ENCODE measurements at regions not wholly inside any gene's neighbourhood (a gene's known extent, or its start where the extent isn't known, plus 50 kb on each side); places are given as distances from the start of the nearest gene placed in this dataset.

DNA sequence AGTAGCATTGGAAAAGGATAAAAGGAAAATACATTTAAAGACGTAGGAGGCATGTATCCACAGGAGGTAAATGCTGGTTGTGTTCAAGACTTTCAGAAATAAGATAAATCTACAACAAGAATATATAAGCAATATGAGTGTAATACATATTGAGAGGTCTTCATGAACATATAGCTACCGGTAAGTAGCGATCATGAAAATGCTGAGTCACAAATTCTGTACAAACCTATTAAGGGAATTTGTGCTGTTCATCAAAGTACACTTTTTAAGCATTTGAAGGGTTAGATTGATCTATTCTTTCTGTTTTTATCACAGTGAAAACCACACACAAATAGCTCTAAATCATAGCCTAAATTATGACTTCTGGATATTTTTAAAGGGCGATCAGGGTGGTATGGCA lies 173.1 kb upstream of the NYAP2 start:
- Histone ChIP-seq H4K20me1 (ENCODE audit: insufficient read depth, low read length) (no peaks in the 10 kb centered on the region), H3K27ac (ENCODE audit: low read depth, low read length, poor library complexity, severe bottlenecking) (no peak overlapping the region), H3F3A (ENCODE audit: insufficient read depth, low read length) (no peaks in the 10 kb centered on the region), H3K4me1 (ENCODE audit: insufficient read depth, low read length, severe bottlenecking) (no peaks in the 10 kb centered on the region), H3K9ac (ENCODE audit: low read length) (no peak overlapping the region), H3K79me2 (ENCODE audit: insufficient read depth, low read length) (no peaks in the 10 kb centered on the region), H3K9me3 (ENCODE audit: low read length) (no peaks in the 10 kb centered on the region), H3K4me3 (ENCODE audit: low read depth, low read length, poor library complexity, severe bottlenecking) (no peak overlapping the region), H3K36me3 (ENCODE audit: insufficient read depth, low read length) (no peaks in the 10 kb centered on the region), H3K27me3 (ENCODE audit: insufficient read depth, low read length) (no peaks in the 10 kb centered on the region), H2AFZ (ENCODE audit: low read length) (no peak overlapping the region), H3K9me2 (ENCODE audit: low read depth, low read length) (no peaks in the 10 kb centered on the region), H3K4me2 (ENCODE audit: low read length) (no peak overlapping the region)
- TF ChIP-seq, protein P1, sequence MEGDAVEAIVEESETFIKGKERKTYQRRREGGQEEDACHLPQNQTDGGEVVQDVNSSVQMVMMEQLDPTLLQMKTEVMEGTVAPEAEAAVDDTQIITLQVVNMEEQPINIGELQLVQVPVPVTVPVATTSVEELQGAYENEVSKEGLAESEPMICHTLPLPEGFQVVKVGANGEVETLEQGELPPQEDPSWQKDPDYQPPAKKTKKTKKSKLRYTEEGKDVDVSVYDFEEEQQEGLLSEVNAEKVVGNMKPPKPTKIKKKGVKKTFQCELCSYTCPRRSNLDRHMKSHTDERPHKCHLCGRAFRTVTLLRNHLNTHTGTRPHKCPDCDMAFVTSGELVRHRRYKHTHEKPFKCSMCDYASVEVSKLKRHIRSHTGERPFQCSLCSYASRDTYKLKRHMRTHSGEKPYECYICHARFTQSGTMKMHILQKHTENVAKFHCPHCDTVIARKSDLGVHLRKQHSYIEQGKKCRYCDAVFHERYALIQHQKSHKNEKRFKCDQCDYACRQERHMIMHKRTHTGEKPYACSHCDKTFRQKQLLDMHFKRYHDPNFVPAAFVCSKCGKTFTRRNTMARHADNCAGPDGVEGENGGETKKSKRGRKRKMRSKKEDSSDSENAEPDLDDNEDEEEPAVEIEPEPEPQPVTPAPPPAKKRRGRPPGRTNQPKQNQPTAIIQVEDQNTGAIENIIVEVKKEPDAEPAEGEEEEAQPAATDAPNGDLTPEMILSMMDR (IDR thresholded peaks at IDR 0.05; ENCODE audit: low read length) = no peak
- no peak for TF ChIP-seq EZH2 (IDR thresholded peaks at IDR 0.05; ENCODE audit: borderline replicate concordance, low read length)

DNA sequence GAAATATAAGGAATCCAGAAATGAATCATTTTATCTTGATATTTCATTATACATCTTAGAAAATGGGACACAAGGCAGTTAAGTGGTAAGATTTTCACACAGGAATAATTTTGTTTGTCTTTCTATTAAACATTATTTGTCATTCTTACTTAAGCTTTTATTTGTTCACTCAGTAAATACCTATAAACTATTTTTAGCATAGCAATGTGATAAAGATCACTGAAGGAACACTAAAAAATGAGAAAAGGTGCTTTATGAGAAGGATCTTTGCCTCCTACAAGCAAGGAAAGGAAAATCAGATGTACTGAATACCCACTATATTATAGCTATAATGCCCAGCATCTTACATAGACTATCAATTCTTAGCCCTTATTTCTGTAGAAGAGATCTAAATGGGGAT lies 176.2 kb upstream of the NYAP2 start:
- no peaks in the 10 kb centered on the region for H3K4me1 ChIP-seq (ENCODE audit: insufficient read depth, low read length, severe bottlenecking)
- H3K4me2 ChIP-seq (ENCODE audit: low read length) = no peak overlapping the region
- no peaks in the 10 kb centered on the region for H3K9me2 ChIP-seq (ENCODE audit: low read depth, low read length)
- H3K9ac ChIP-seq (ENCODE audit: low read length) = no peak overlapping the region
- no peaks in the 10 kb centered on the region for H4K20me1 ChIP-seq (ENCODE audit: insufficient read depth, low read length)
- H3K4me3 ChIP-seq (ENCODE audit: low read depth, low read length, poor library complexity, severe bottlenecking) = no peak overlapping the region
- no peaks in the 10 kb centered on the region for H3K27me3 ChIP-seq (ENCODE audit: insufficient read depth, low read length)
- no peaks in the 10 kb centered on the region for H3F3A ChIP-seq (ENCODE audit: insufficient read depth, low read length)
- H3K36me3 ChIP-seq (ENCODE audit: insufficient read depth, low read length) = no peaks in the 10 kb centered on the region
- no peak overlapping the region for H2AFZ ChIP-seq (ENCODE audit: low read length)
- H3K27ac ChIP-seq (ENCODE audit: low read depth, low read length, poor library complexity, severe bottlenecking) = no peak overlapping the region
- no peaks in the 10 kb centered on the region for H3K9me3 ChIP-seq (ENCODE audit: low read length)
- TF ChIP-seq, protein P1 (IDR thresholded peaks at IDR 0.05; ENCODE audit: low read length) = no peak
- H3K79me2 ChIP-seq (ENCODE audit: insufficient read depth, low read length) = no peaks in the 10 kb centered on the region

DNA sequence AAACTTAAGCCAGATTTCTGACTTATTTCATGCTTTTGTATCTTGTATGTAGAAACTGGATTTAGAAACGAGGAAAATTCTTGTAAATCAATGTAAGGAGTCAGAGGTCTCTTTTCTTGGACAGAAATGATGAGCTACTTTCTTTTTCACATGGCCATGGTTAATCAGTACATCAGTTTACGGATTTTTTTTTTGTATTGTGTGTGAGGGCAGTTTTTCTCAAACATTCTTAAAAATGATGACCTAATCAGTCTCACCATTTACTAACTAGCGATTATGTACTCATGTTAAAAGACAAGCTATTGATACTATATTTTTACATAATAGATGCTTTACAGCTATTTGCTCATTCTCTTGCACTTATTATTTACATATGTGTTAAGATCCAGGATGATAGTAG lies 165.2 kb upstream of the DOCK10 start:
- Histone ChIP-seq H3K9me3 (ENCODE audit: low read length) (no peaks in the 10 kb centered on the region), H3K4me1 (ENCODE audit: insufficient read depth, low read length, severe bottlenecking) (no peaks in the 10 kb centered on the region)

More for the DNA sequence above, 165.2 kb upstream of the DOCK10 start:
- Histone ChIP-seq H3K27ac (ENCODE audit: low read depth, low read length, poor library complexity, severe bottlenecking) (no peak overlapping the region), H4K20me1 (ENCODE audit: insufficient read depth, low read length) (no peaks in the 10 kb centered on the region), H3K27me3 (ENCODE audit: insufficient read depth, low read length) (no peaks in the 10 kb centered on the region), H3K9me2 (ENCODE audit: low read depth, low read length) (no peaks in the 10 kb centered on the region), H3K4me3 (ENCODE audit: low read depth, low read length, poor library complexity, severe bottlenecking) (no peak overlapping the region), H3F3A (ENCODE audit: insufficient read depth, low read length) (no peaks in the 10 kb centered on the region), H3K9ac (ENCODE audit: low read length) (no peak overlapping the region), H3K36me3 (ENCODE audit: insufficient read depth, low read length) (no peaks in the 10 kb centered on the region), H2AFZ (ENCODE audit: low read length) (no peak overlapping the region), H3K79me2 (ENCODE audit: insufficient read depth, low read length) (no peaks in the 10 kb centered on the region), H3K4me2 (ENCODE audit: low read length) (no peak overlapping the region)
- TF ChIP-seq EZH2 (IDR thresholded peaks at IDR 0.05; ENCODE audit: borderline replicate concordance, low read length) = no peak
- TF ChIP-seq, protein P1 (IDR thresholded peaks at IDR 0.05; ENCODE audit: low read length) = no peak
